PC-9 (cell line): ENCODE measurements at regions not wholly inside any gene's neighbourhood (a gene's known extent, or its start where the extent isn't known, plus 50 kb on each side); places are given as distances from the start of the nearest gene placed in this dataset.

ENCODE experiments used
- CTCF ChIP-seq: fragments of 200-600 bp; sonication (generic); conservative IDR thresholded peaks from 2 replicates; pipeline ENCODE4 v1.6.1; 2017; ENCODE audit warnings: mixed run types, antibody characterized with exemption, mild to moderate bottlenecking, moderate library complexity
- EZH2 ChIP-seq: fragments of 200-600 bp; sonication (generic); IDR thresholded peaks from 2 replicates; pipeline ENCODE4 v1.8.0; 2017; ENCODE audit warnings: antibody characterized with exemption, low read depth

DNA sequence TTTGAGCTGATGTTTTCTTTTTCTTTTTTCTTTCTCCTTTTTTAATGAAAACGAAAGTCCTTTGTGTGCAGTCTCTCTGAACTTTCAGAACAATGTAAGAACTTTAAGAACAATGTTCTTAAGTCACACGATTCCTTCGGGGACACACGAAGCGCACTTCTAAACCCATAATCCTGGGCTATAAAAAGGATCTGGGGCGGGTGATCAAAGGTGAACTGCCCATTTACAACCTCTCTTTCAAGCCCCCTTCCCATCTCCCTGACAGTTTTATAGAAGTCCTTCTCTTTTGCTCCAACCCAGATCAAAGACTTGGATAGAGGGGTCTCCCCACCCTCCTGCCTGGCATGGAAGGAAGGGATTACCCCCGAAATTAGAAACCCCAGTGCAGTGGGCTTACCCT is 126.8 kb downstream of the BDH1 start:
- TF ChIP-seq CTCF (no peak), EZH2 (no peak)
